ENCODE measurements at regions not wholly inside any gene's neighbourhood (a gene's known extent, or its start where the extent isn't known, plus 50 kb on each side); places are given as distances from the start of the nearest gene placed in this dataset.
"Not testable (repeated sequence)": the region's sequence is repeated elsewhere in the genome, so short reads cannot be mapped to it uniquely, and the experiment has no call there.

GRCh38 chr1:83508485-83509151 is 490.3 kb downstream of the TTLL7 start:
- DNase-seq, result no peak

DNA sequence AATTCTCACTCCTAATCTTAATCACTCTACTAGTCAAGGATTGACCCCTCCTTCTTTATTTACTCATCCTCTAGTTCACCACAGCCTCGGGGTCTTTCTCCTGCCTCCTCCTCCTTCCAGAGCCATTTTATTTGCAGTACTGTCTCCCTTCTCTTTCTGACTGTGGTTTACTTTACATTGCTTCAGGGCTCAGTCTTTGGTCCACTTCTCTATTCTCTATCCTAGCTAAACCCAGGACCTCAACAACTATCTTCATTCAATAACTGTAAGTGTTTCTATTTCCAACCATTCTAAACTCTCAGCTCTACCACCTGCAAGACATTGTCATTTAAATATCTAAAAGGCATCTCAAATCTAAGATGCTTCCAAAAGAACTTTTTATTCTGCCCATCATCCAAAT is 493.8 kb downstream of the TTLL7 start:
- no peak for DNase-seq

DNA sequence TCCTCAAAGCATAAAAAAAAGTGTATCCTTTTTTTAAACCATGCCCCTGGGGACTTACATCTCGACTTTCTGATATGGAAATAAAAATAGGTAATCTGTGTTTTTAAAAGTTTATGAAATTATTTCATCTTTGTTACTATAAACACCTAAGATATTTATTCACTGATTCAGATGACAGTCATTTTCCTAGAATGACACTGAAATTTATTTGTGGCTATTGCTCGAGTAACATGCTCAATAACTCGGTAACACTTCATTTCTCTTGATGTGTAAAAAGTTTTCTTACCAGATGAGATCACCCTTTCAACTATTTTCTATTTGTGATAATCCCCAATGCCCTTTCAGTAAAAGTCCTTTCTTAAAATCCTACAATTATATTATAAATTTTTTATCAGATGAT is 495.8 kb downstream of the TTLL7 start:
- no peak for DNase-seq

GRCh38 chr1:83500987-83501591 is 497.8 kb downstream of the TTLL7 start:
- DNase-seq, result no peak

GRCh38 chr1:83500531-83500930 is 498.4 kb downstream of the TTLL7 start:
- DNase-seq, result no peak

DNA sequence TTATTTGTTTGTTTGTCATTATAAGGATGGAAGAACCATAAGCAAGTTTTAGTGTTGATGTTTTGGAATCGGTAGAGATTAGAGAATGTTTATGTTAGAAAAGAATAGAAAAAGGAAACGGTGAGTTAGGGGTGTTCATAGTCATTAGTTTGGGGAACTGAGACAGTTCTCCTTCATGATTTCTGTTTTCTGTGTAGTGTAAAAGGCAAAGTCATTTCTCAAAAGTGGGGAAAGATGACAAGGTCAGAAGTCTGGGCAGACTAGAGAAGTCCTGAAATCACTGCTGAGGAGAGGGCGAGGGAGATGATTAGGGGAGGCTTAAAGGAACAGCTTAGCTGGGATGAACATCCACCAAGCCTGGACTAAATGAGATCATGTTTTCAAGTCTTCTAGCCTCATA is 498.9 kb downstream of the TTLL7 start:
- DNase-seq, result no peak

- DNase-seq, result no peak
Measured at GRCh38 chr1:83497563-83497962, 501.4 kb downstream of the TTLL7 start.

DNA sequence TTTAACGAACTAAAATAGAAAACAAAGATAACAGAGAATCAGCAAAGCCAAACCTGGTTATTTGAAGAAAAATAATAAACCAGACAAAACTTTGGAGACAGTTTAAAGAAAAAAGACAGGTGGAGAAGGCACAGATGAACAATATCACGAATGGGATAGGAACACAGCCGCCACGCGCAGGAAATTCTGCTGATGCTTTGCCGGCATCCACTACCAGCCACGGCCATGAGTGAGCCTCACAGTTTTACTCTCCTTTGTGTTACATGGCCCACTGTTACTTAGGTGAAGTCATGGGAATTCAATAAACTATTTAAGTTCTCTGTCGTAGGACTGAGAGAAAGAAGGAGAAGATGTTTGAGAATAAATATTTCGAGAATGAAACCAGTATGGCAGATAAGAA is 503.4 kb downstream of the TTLL7 start:
- DNase-seq, result no peak

- DNase-seq, result no peak
Measured at GRCh38 chr1:83493633-83494032, 505.3 kb downstream of the TTLL7 start.

GRCh38 chr1:83491930-83492329 is 507.0 kb downstream of the TTLL7 start:
- DNase-seq, result no peak

DNA sequence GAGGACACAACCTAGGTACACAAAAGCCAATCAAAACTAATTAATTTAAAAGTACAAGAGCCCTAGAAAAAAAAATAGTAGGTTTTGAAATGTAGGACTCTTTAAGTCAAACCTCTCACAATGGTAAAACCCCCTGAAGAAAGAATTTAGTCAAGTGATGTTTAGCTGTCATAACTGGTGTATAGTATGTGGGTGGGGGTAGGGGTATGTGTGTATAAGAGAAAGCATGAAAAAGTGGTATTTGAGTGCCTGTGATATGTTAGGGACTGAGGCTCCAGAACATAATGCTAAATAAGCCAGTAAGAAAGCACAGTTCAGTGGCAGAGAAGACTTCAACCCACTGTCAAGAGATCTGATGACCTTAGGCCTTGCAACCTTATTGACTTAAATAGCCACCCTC is 507.9 kb downstream of the TTLL7 start:
- no peak for DNase-seq

DNA sequence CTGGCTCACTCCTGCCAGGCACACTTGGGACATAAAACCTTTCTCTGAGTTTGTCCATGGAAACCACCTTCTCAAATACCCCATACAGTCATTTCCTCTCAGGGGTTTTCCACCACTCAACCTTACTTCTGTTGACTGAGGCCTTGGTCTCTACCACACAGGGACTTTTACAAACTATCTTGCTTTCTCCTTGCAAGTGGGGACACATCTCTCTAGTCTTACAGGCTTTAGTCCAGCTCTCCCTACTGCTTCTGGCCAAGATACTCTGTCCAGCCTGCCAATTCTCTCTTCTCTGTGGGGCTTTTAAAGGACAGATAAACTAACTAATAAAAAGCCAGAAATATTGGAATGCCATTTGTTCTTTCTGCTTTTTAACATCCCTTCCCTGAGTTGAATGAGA is 510.8 kb downstream of the TTLL7 start:
- not testable (repeated sequence) for DNase-seq

DNA sequence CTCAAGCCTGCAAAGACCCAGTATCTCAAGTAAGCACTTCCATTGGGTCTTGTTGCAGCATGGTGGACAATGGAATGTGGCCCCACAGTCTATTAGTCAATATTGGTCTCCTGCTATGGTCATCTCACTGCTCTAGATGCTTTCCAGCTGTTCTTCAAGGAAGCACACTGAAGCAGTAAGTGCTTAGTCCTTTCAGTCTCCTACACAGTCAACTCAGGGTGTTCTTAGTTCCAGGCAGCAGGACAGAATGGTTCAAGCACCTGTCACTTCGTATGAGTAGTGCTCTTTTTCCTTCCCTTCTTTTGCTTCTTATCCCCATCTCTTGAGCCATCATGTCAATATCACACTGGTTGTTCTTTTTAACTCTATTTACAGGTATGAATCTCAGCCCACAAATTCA is 511.5 kb downstream of the TTLL7 start:
- DNase-seq, result not testable (repeated sequence)

GRCh38 chr1:83485314-83486019 is 513.5 kb downstream of the TTLL7 start:
- not testable (repeated sequence) for DNase-seq

- not testable (repeated sequence) for DNase-seq
Measured at GRCh38 chr1:83481284-83481683, 517.6 kb downstream of the TTLL7 start.

DNA sequence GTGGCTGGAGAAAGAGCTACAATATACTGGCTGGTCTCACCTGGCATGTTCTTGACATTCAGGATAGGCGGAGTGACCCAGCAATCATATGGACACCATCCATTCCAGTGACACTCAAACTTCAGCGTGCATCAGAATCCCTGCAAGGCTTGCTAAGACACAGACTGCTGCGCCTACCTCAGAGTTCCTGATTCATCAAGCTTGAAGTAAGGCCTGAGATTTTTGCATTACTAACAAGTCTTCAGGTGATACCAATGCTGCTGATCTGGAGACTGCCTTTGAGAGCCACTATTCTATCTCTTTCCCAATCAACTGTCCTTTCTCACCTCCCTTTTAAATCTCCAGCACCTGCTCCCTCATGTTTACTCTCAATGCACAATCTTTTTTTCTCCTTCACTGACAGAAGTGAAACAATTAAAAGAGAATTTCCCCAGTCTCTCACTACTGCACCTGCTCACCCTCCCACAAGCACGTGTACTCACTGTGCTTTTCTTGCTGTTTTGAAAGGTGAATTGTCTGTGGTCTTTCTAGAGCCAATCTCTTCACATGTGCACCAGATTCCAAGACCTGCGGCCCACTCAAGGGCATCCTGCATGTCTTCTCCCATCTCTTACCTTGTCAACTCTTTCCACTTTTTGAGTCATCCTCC is 519.2 kb downstream of the TTLL7 start:
- DNase-seq, result not testable (repeated sequence)

DNA sequence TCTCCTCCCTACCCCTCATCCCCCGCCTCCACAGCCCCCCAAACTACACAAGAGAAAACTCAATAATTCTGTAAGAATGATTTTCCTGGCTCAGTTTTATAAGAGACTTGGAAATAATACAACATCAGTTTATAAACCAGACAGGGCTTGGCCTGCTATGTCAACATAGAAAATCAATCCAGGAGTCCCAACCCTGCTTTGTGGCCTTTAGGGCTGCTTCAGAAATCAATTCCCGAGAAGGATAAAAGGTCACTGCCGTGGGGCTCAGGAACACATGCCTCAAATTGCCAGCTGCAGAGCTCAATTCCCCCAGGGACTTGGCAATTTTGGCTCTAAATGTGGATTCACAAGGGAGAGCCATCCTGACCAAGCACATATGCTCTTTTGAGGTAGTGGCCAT is 520.8 kb downstream of the TTLL7 start:
- DNase-seq, result not testable (repeated sequence)

GRCh38 chr1:83476518-83476917 is 522.4 kb downstream of the TTLL7 start:
- not testable (repeated sequence) for DNase-seq

DNA sequence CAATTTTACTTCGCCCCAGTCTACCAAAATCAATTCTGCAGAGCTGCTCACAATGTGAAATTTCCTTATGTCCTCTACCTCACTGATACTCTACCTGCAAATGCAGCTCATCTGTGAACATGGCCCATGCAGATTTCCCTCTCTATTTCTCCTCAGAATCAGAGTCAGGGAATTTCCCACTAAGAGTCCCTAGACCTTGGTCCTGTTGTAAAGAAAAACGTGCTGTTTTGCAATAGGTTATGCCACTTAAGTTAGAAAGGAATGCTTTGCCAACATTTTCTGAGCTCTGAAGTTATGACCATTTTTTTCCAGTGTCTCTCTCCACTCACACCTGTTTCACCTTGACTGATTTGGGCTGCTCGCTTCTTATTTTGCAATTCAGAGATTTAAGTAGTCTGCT is 524.0 kb downstream of the TTLL7 start:
- DNase-seq, result not testable (repeated sequence)

DNA sequence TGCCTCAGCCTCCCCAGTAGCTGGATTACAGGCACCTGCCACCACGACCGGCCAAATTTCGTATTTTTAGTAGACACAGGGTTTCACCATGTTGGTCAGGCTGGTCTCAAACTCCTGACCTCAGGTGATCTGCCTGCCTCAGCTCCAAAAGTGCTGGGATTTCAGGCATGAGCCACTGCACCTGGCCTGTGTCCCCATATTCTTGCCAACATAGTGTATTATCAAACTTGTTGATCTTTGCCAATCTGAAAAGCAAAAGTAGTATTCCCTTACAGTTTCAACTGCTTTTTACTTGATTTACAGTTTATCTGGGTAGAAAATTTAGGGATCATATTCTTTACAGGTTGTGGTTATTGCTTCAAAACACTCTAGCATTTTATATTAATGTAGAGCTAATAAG is 524.9 kb downstream of the TTLL7 start:
- DNase-seq, result not testable (repeated sequence)

DNA sequence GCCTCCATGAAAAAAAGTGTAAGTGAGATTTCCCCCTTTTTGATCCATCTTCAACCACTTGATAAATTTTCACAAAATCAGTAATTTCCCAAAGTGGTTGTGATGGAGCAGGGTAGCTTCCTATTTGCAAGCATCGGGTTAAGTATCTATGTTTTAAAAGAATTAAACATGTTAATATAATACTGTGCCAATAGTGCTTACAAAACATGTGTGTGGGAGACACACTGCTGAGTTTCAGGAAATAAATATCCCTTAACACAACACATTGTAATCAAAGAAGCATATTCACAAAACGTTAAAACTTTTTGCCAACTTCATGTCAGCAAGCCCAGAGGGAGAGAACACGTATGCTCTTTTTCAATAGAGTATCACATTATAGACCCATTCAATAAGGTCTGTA is 526.9 kb downstream of the TTLL7 start:
- DNase-seq, result not testable (repeated sequence)

DNA sequence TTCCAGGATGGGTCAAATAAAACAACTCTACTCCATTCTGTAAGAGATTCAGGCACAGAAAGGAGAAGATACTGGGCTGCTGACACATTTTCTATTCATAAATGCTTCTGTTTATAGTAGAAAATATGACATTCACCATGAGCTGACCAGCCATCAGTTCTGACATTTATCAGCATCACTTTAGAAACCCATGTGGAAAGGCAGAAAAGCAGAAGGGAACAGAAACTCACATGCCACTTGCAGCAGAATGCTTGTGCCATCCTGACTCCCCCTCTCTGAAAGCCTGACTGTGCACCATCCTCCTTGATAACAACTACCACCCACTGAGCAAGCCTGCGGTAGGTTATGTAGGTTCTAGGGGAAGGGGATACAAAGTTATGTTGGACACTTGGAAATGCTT is 527.7 kb downstream of the TTLL7 start:
- not testable (repeated sequence) for DNase-seq

DNA sequence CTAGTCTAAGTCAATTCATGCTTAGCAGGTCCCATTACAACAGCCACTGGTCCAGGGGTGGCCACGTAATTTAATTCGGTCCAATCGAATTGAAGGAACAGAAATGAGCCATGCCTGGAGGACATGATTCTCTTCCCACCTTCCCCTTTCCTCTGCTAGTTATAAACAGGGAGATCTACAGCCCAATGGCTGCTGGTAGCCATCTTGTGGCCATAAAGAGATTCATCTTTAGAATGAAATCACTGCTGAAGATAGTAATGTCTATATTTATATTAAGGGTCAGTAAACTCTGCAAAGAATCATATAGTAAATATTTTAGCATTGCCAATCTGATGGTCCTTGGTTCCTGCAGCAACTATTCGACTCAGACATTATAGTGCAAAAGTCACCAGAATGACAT is 530.6 kb downstream of the TTLL7 start:
- DNase-seq, result not testable (repeated sequence)
